HEK293T (cell line): ENCODE measurements at regions not wholly inside any gene's neighbourhood (a gene's known extent, or its start where the extent isn't known, plus 50 kb on each side); places are given as distances from the start of the nearest gene placed in this dataset.

ENCODE experiments used
- BHLHE40 ChIP-seq: fragments of 450-650 bp; IDR thresholded peaks from 2 replicates; pipeline ENCODE4 v1.6.1; 2016; ENCODE audit warnings: mild to moderate bottlenecking, moderate library complexity, borderline replicate concordance
- FOXK2 ChIP-seq: fragments of 450-650 bp; IDR thresholded peaks from 2 replicates; pipeline ENCODE4 v1.6.1; 2016; ENCODE audit warnings: mild to moderate bottlenecking
- FOXM1 ChIP-seq: fragments of 450-650 bp; IDR thresholded peaks from 2 replicates; pipeline ENCODE4 v1.6.1; 2017; ENCODE audit warnings: mild to moderate bottlenecking, borderline replicate concordance
- L3MBTL2 ChIP-seq: fragments of 450-650 bp; conservative IDR thresholded peaks from 2 replicates; pipeline ENCODE4 v1.6.1; 2016; ENCODE audit warnings: mild to moderate bottlenecking
- SP1 ChIP-seq: fragments of 450-650 bp; IDR thresholded peaks from 2 replicates; pipeline ENCODE4 v1.6.1; 2017
- SUZ12 ChIP-seq: fragments of 450-650 bp; IDR thresholded peaks from 2 replicates; pipeline ENCODE4 v1.6.1; 2016; ENCODE audit warnings: mild to moderate bottlenecking
- ZNF384 ChIP-seq: fragments of 450-650 bp; IDR thresholded peaks from 2 replicates; pipeline ENCODE4 v1.6.1; 2016
- TF ChIP-seq, protein P1 (sequence below): fragments of 450-650 bp; IDR thresholded peaks from 2 replicates; pipeline ENCODE4 v1.6.1; 2016

DNA sequence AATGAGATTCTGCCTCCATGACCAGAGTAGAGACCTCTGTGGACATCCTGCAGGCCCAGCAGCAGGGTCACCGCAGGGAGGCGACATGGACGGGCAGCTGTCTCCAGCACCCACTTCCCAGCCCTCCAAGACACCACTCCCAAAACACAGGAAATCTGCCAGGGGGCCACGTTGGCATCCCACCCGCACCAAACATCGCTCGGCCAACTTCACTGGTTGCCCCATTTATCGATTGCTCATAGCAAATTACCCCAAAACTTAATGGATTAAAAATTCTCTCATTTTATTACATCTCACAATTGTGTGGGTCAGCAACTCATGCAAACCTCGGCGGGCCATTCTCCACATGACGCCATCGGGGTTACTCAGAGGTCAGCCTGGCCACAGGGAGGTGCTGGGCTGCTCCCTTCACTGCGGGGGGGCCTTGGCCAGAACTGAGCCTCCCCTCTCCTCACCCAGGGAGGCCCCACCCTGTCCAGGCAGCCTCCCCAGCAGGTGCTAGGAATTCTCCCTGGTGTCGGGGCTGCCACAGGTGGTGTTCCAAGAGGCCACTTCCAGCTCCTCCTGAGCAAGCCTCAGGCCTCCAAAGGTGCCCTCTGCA, 420.7 kb upstream of the MYT1L start:
- no peak for TF ChIP-seq L3MBTL2
- no peak for TF ChIP-seq FOXK2
- no peak for TF ChIP-seq SP1
- TF ChIP-seq SUZ12, result no peak
- TF ChIP-seq FOXM1, result no peak
- no peak for TF ChIP-seq ZNF384
- TF ChIP-seq, protein P1, sequence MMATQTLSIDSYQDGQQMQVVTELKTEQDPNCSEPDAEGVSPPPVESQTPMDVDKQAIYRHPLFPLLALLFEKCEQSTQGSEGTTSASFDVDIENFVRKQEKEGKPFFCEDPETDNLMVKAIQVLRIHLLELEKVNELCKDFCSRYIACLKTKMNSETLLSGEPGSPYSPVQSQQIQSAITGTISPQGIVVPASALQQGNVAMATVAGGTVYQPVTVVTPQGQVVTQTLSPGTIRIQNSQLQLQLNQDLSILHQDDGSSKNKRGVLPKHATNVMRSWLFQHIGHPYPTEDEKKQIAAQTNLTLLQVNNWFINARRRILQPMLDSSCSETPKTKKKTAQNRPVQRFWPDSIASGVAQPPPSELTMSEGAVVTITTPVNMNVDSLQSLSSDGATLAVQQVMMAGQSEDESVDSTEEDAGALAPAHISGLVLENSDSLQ, result no peak
- TF ChIP-seq BHLHE40, result no peak
